ENCODE measurements at regions not wholly inside any gene's neighbourhood (a gene's known extent, or its start where the extent isn't known, plus 50 kb on each side); places are given as distances from the start of the nearest gene placed in this dataset.

- no peaks in the 10 kb centered on the region for H3K27me3 ChIP-seq (ENCODE audit: control insufficient read depth in 2 of 2, insufficient read depth in 2 of 2, low read length in 2 of 2)
- no peak overlapping the region for H3K9ac ChIP-seq (ENCODE audit: low read depth in 1 of 2, low read length in 2 of 2)
- no peak overlapping the region for H3K4me3 ChIP-seq (ENCODE audit: low read length in 2 of 2)
- no peaks in the 10 kb centered on the region for H3K36me3 ChIP-seq (ENCODE audit: control insufficient read depth in 2 of 2, insufficient read depth in 2 of 2, low read length in 2 of 2)
- no peaks in the 10 kb centered on the region for H3K4me1 ChIP-seq (ENCODE audit: control insufficient read depth in 2 of 2, insufficient read depth in 2 of 2, low read length in 2 of 2)
- no peak overlapping the region for H3K27ac ChIP-seq (ENCODE audit: low read depth in 2 of 2, low read length in 2 of 2)
- no peaks in the 10 kb centered on the region for H3K9me3 ChIP-seq (ENCODE audit: control insufficient read depth in 2 of 2, low read length in 2 of 2)
These were observed 79.4 kb upstream of the FOXN2 start for GRCh38 chr2:48235076-48235475.

GRCh38 chr2:48238381-48238780 is 76.1 kb upstream of the FOXN2 start:
- H3K27ac ChIP-seq (ENCODE audit: low read depth in 2 of 2, low read length in 2 of 2): no peak overlapping the region
- no peaks in the 10 kb centered on the region for H3K36me3 ChIP-seq (ENCODE audit: control insufficient read depth in 2 of 2, insufficient read depth in 2 of 2, low read length in 2 of 2)
- no peak overlapping the region for H3K4me3 ChIP-seq (ENCODE audit: low read length in 2 of 2)
- H3K27me3 ChIP-seq (ENCODE audit: control insufficient read depth in 2 of 2, insufficient read depth in 2 of 2, low read length in 2 of 2): no peaks in the 10 kb centered on the region
- no peaks in the 10 kb centered on the region for H3K4me1 ChIP-seq (ENCODE audit: control insufficient read depth in 2 of 2, insufficient read depth in 2 of 2, low read length in 2 of 2)
- H3K9ac ChIP-seq (ENCODE audit: low read depth in 1 of 2, low read length in 2 of 2): no peak overlapping the region
- H3K9me3 ChIP-seq (ENCODE audit: control insufficient read depth in 2 of 2, low read length in 2 of 2): no peaks in the 10 kb centered on the region

- no peaks in the 10 kb centered on the region for H3K4me1 ChIP-seq (ENCODE audit: control insufficient read depth in 2 of 2, insufficient read depth in 2 of 2, low read length in 2 of 2)
- no peaks in the 10 kb centered on the region for H3K27me3 ChIP-seq (ENCODE audit: control insufficient read depth in 2 of 2, insufficient read depth in 2 of 2, low read length in 2 of 2)
- no peaks in the 10 kb centered on the region for H3K9me3 ChIP-seq (ENCODE audit: control insufficient read depth in 2 of 2, low read length in 2 of 2)
- no peaks in the 10 kb centered on the region for H3K36me3 ChIP-seq (ENCODE audit: control insufficient read depth in 2 of 2, insufficient read depth in 2 of 2, low read length in 2 of 2)
- H3K27ac ChIP-seq (ENCODE audit: low read depth in 2 of 2, low read length in 2 of 2): no peak overlapping the region
- no peak overlapping the region for H3K4me3 ChIP-seq (ENCODE audit: low read length in 2 of 2)
- no peak overlapping the region for H3K9ac ChIP-seq (ENCODE audit: low read depth in 1 of 2, low read length in 2 of 2)
These were observed 73.6 kb upstream of the FOXN2 start for GRCh38 chr2:48240912-48241311.

GRCh38 chr2:48247206-48247605 is 67.3 kb upstream of the FOXN2 start:
- Histone ChIP-seq H3K9me3 (ENCODE audit: control insufficient read depth in 2 of 2, low read length in 2 of 2) (no peaks in the 10 kb centered on the region), H3K4me3 (ENCODE audit: low read length in 2 of 2) (no peak overlapping the region), H3K4me1 (ENCODE audit: control insufficient read depth in 2 of 2, insufficient read depth in 2 of 2, low read length in 2 of 2) (peaks cover 0 to 4% of the 10 kb centered on the region in 2 donors), H3K36me3 (ENCODE audit: control insufficient read depth in 2 of 2, insufficient read depth in 2 of 2, low read length in 2 of 2) (no peaks in the 10 kb centered on the region), H3K27ac (ENCODE audit: low read depth in 2 of 2, low read length in 2 of 2) (no peak overlapping the region), H3K9ac (ENCODE audit: low read depth in 1 of 2, low read length in 2 of 2) (no peak overlapping the region), H3K27me3 (ENCODE audit: control insufficient read depth in 2 of 2, insufficient read depth in 2 of 2, low read length in 2 of 2) (no peaks in the 10 kb centered on the region)

GRCh38 chr2:48248251-48248933 is 66.1 kb upstream of the FOXN2 start:
- Histone ChIP-seq H3K27me3 (ENCODE audit: control insufficient read depth in 2 of 2, insufficient read depth in 2 of 2, low read length in 2 of 2) (no peaks in the 10 kb centered on the region), H3K9ac (ENCODE audit: low read depth in 1 of 2, low read length in 2 of 2) (no peak overlapping the region), H3K27ac (ENCODE audit: low read depth in 2 of 2, low read length in 2 of 2) (peak overlapping the region in 1 of 2 donors; percentile 27), H3K4me3 (ENCODE audit: low read length in 2 of 2) (no peak overlapping the region), H3K4me1 (ENCODE audit: control insufficient read depth in 2 of 2, insufficient read depth in 2 of 2, low read length in 2 of 2) (peaks cover 0 to 4% of the 10 kb centered on the region in 2 donors), H3K9me3 (ENCODE audit: control insufficient read depth in 2 of 2, low read length in 2 of 2) (no peaks in the 10 kb centered on the region), H3K36me3 (ENCODE audit: control insufficient read depth in 2 of 2, insufficient read depth in 2 of 2, low read length in 2 of 2) (no peaks in the 10 kb centered on the region)

GRCh38 chr2:48249025-48249424 is 65.5 kb upstream of the FOXN2 start:
- H3K9ac ChIP-seq (ENCODE audit: low read depth in 1 of 2, low read length in 2 of 2): no peak overlapping the region
- H3K4me1 ChIP-seq (ENCODE audit: control insufficient read depth in 2 of 2, insufficient read depth in 2 of 2, low read length in 2 of 2): peaks cover 0 to 4% of the 10 kb centered on the region in 2 donors
- H3K4me3 ChIP-seq (ENCODE audit: low read length in 2 of 2): no peak overlapping the region
- no peaks in the 10 kb centered on the region for H3K27me3 ChIP-seq (ENCODE audit: control insufficient read depth in 2 of 2, insufficient read depth in 2 of 2, low read length in 2 of 2)
- no peaks in the 10 kb centered on the region for H3K36me3 ChIP-seq (ENCODE audit: control insufficient read depth in 2 of 2, insufficient read depth in 2 of 2, low read length in 2 of 2)
- H3K9me3 ChIP-seq (ENCODE audit: control insufficient read depth in 2 of 2, low read length in 2 of 2): no peaks in the 10 kb centered on the region
- H3K27ac ChIP-seq (ENCODE audit: low read depth in 2 of 2, low read length in 2 of 2): peak overlapping the region in 1 of 2 donors; percentile 27

- Histone ChIP-seq H3K4me3 (ENCODE audit: low read length in 2 of 2) (no peak overlapping the region), H3K27ac (ENCODE audit: low read depth in 2 of 2, low read length in 2 of 2) (no peak overlapping the region)
These were observed 64.6 kb upstream of the FOXN2 start for GRCh38 chr2:48249631-48250473.

GRCh38 chr2:48250474-48250844 is 64.0 kb upstream of the FOXN2 start:
- Histone ChIP-seq H3K9me3 (ENCODE audit: control insufficient read depth in 2 of 2, low read length in 2 of 2) (no peaks in the 10 kb centered on the region), H3K4me3 (ENCODE audit: low read length in 2 of 2) (no peak overlapping the region), H3K36me3 (ENCODE audit: control insufficient read depth in 2 of 2, insufficient read depth in 2 of 2, low read length in 2 of 2) (no peaks in the 10 kb centered on the region), H3K9ac (ENCODE audit: low read depth in 1 of 2, low read length in 2 of 2) (no peak overlapping the region), H3K27me3 (ENCODE audit: control insufficient read depth in 2 of 2, insufficient read depth in 2 of 2, low read length in 2 of 2) (no peaks in the 10 kb centered on the region), H3K4me1 (ENCODE audit: control insufficient read depth in 2 of 2, insufficient read depth in 2 of 2, low read length in 2 of 2) (peaks cover 0 to 4% of the 10 kb centered on the region in 2 donors), H3K27ac (ENCODE audit: low read depth in 2 of 2, low read length in 2 of 2) (no peak overlapping the region)

More at GRCh38 chr2:48249631-48250473, 64.6 kb upstream of the FOXN2 start:
- Histone ChIP-seq H3K9me3 (ENCODE audit: control insufficient read depth in 2 of 2, low read length in 2 of 2) (no peaks in the 10 kb centered on the region), H3K27me3 (ENCODE audit: control insufficient read depth in 2 of 2, insufficient read depth in 2 of 2, low read length in 2 of 2) (no peaks in the 10 kb centered on the region), H3K9ac (ENCODE audit: low read depth in 1 of 2, low read length in 2 of 2) (no peak overlapping the region), H3K4me1 (ENCODE audit: control insufficient read depth in 2 of 2, insufficient read depth in 2 of 2, low read length in 2 of 2) (peaks cover 0 to 4% of the 10 kb centered on the region in 2 donors), H3K36me3 (ENCODE audit: control insufficient read depth in 2 of 2, insufficient read depth in 2 of 2, low read length in 2 of 2) (no peaks in the 10 kb centered on the region)

GRCh38 chr2:48250943-48251342 is 63.5 kb upstream of the FOXN2 start:
- Histone ChIP-seq H3K4me1 (ENCODE audit: control insufficient read depth in 2 of 2, insufficient read depth in 2 of 2, low read length in 2 of 2) (peaks cover 0 to 4% of the 10 kb centered on the region in 2 donors), H3K4me3 (ENCODE audit: low read length in 2 of 2) (no peak overlapping the region), H3K9ac (ENCODE audit: low read depth in 1 of 2, low read length in 2 of 2) (no peak overlapping the region), H3K36me3 (ENCODE audit: control insufficient read depth in 2 of 2, insufficient read depth in 2 of 2, low read length in 2 of 2) (no peaks in the 10 kb centered on the region), H3K27me3 (ENCODE audit: control insufficient read depth in 2 of 2, insufficient read depth in 2 of 2, low read length in 2 of 2) (no peaks in the 10 kb centered on the region), H3K9me3 (ENCODE audit: control insufficient read depth in 2 of 2, low read length in 2 of 2) (no peaks in the 10 kb centered on the region), H3K27ac (ENCODE audit: low read depth in 2 of 2, low read length in 2 of 2) (no peak overlapping the region)

- H3K9me3 ChIP-seq (ENCODE audit: control insufficient read depth in 2 of 2, low read length in 2 of 2): no peaks in the 10 kb centered on the region
- H3K4me3 ChIP-seq (ENCODE audit: low read length in 2 of 2): no peak overlapping the region
- no peaks in the 10 kb centered on the region for H3K27me3 ChIP-seq (ENCODE audit: control insufficient read depth in 2 of 2, insufficient read depth in 2 of 2, low read length in 2 of 2)
- H3K4me1 ChIP-seq (ENCODE audit: control insufficient read depth in 2 of 2, insufficient read depth in 2 of 2, low read length in 2 of 2): peaks cover 0 to 4% of the 10 kb centered on the region in 2 donors
- no peak overlapping the region for H3K27ac ChIP-seq (ENCODE audit: low read depth in 2 of 2, low read length in 2 of 2)
- no peak overlapping the region for H3K9ac ChIP-seq (ENCODE audit: low read depth in 1 of 2, low read length in 2 of 2)
- no peaks in the 10 kb centered on the region for H3K36me3 ChIP-seq (ENCODE audit: control insufficient read depth in 2 of 2, insufficient read depth in 2 of 2, low read length in 2 of 2)
These were observed 62.9 kb upstream of the FOXN2 start for GRCh38 chr2:48251437-48252148.
